DND-41 (cell line): ENCODE measurements at regions not wholly inside any gene's neighbourhood (a gene's known extent, or its start where the extent isn't known, plus 50 kb on each side); places are given as distances from the start of the nearest gene placed in this dataset.

Experiments used
- ATAC-seq: fragments of 200-7000 bp; cut with Tn5 transposase; 3 replicates; pipeline ENCODE4 v1.9.1; 2021; ENCODE audit warnings: low read depth; ENCODE audit not compliant: insufficient read depth
- DNase-seq: peaks from one replicate; pipeline ENCODE4 v3.0.0-alpha.2; 2020
- H2AFZ ChIP-seq: 2 replicates; pipeline ENCODE4 v1.6.0; 2012; ENCODE audit warnings: low read depth, low read length
- H3K27ac ChIP-seq: 2 replicates; pipeline ENCODE4 v1.5.1; 2012; ENCODE audit warnings: low read length, inconsistent platforms
- H3K27me3 ChIP-seq: fragments of 200-600 bp; sonication (generic); 2 replicates; pipeline ENCODE4 v1.6.0; 2012; ENCODE audit warnings: low read length, mild to moderate bottlenecking, inconsistent platforms; ENCODE audit not compliant: insufficient read depth, poor library complexity
- H3K36me3 ChIP-seq: 2 replicates; pipeline ENCODE4 v1.5.1; 2012; ENCODE audit warnings: low read length, inconsistent platforms; ENCODE audit not compliant: insufficient read depth
- H3K4me1 ChIP-seq: 2 replicates; pipeline ENCODE4 v1.5.1; 2012; ENCODE audit warnings: mild to moderate bottlenecking, low read length; ENCODE audit not compliant: insufficient read depth
- H3K4me2 ChIP-seq: 2 replicates; pipeline ENCODE4 v1.6.0; 2012; ENCODE audit warnings: mild to moderate bottlenecking, moderate library complexity, low read length, inconsistent platforms; ENCODE audit not compliant: insufficient read depth
- H3K4me3 ChIP-seq, 2 experiments: fragments of 200-600 bp in 1 of 2; shearing (Covaris generic) in 1 of 2; 2 replicates each; pipeline ENCODE4 v1.5.1; 2012 to 2016; ENCODE audit warnings: inconsistent platforms in 2 of 2, low read length in 2 of 2, mild to moderate bottlenecking in 2 of 2, low read depth in 1 of 2, moderate library complexity in 1 of 2
- H3K79me2 ChIP-seq: 2 replicates; pipeline ENCODE4 v1.6.0; 2012; ENCODE audit warnings: low read length, inconsistent platforms; ENCODE audit not compliant: insufficient read depth
- H3K9ac ChIP-seq: 2 replicates; pipeline ENCODE4 v1.6.0; 2012; ENCODE audit warnings: low read depth, mild to moderate bottlenecking, inconsistent platforms, low read length, moderate library complexity
- H3K9me3 ChIP-seq: 2 replicates; pipeline ENCODE4 v1.5.1; 2012; ENCODE audit warnings: low read length, moderate library complexity, mild to moderate bottlenecking, inconsistent platforms; ENCODE audit not compliant: insufficient read depth, severe bottlenecking
- H4K20me1 ChIP-seq: 2 replicates; pipeline ENCODE4 v1.6.0; 2012; ENCODE audit warnings: low read length; ENCODE audit not compliant: insufficient read depth
- CTCF ChIP-seq: IDR thresholded peaks from 2 replicates; pipeline ENCODE4 v1.5.1; 2012; ENCODE audit warnings: borderline replicate concordance, low read length, moderate library complexity, mild to moderate bottlenecking; ENCODE audit not compliant: poor library complexity, severe bottlenecking; ENCODE audit errors: extremely low read depth
- EZH2 ChIP-seq: IDR thresholded peaks from 3 replicates; pipeline ENCODE4 v1.6.1; 2012; ENCODE audit warnings: borderline replicate concordance, low read depth, mild to moderate bottlenecking, moderate library complexity, low read length, inconsistent platforms; ENCODE audit not compliant: severe bottlenecking

GRCh38 chr1:192740214-192740613 lies 68.6 kb upstream of the RGS2 start:
- Histone ChIP-seq H2AFZ (no peak overlapping the region), H3K9ac (no peak overlapping the region)
- ATAC-seq, result no peak

GRCh38 chr1:192741095-192741494 lies 67.7 kb upstream of the RGS2 start:
- no peak for ATAC-seq
- no peak overlapping the region for H3K9ac ChIP-seq
- no peak overlapping the region for H2AFZ ChIP-seq
- H3K9me3 ChIP-seq, result no peaks in the 10 kb centered on the region
- H3K27me3 ChIP-seq, result no peaks in the 10 kb centered on the region
- 0 out of 2 replicates have a peak, but pooled peaks cover 7% of the 10 kb centered on the region for H3K4me1 ChIP-seq
- DNase-seq, result no peak
- TF ChIP-seq EZH2, result no peak
- TF ChIP-seq CTCF, result no peak
- no peaks in the 10 kb centered on the region for H4K20me1 ChIP-seq
- no peak overlapping the region for H3K4me3 ChIP-seq
- no peaks in the 10 kb centered on the region for H3K79me2 ChIP-seq
- no peaks in the 10 kb centered on the region for H3K36me3 ChIP-seq
- H3K27ac ChIP-seq, result no peak overlapping the region
- H3K4me2 ChIP-seq, result no peak overlapping the region

More at GRCh38 chr1:192740214-192740613, 68.6 kb upstream of the RGS2 start:
- 0 out of 2 replicates have a peak, but pooled peaks cover 7% of the 10 kb centered on the region for H3K4me1 ChIP-seq
- H3K9me3 ChIP-seq, result no peaks in the 10 kb centered on the region
- no peaks in the 10 kb centered on the region for H3K36me3 ChIP-seq
- no peaks in the 10 kb centered on the region for H4K20me1 ChIP-seq
- no peaks in the 10 kb centered on the region for H3K79me2 ChIP-seq
- no peak overlapping the region for H3K4me2 ChIP-seq
- no peaks in the 10 kb centered on the region for H3K27me3 ChIP-seq
- DNase-seq, result no peak
- H3K4me3 ChIP-seq, result no peak overlapping the region
- no peak for TF ChIP-seq EZH2
- TF ChIP-seq CTCF, result no peak
- no peak overlapping the region for H3K27ac ChIP-seq

GRCh38 chr1:192747301-192747700 lies 61.5 kb upstream of the RGS2 start:
- no peaks in the 10 kb centered on the region for H3K9me3 ChIP-seq
- H3K36me3 ChIP-seq, result no peaks in the 10 kb centered on the region
- H3K9ac ChIP-seq, result no peak overlapping the region
- TF ChIP-seq EZH2 (no peak), CTCF (no peak)
- no peak overlapping the region for H2AFZ ChIP-seq
- H3K27ac ChIP-seq, result no peak overlapping the region
- no peaks in the 10 kb centered on the region for H3K79me2 ChIP-seq
- H3K27me3 ChIP-seq, result no peaks in the 10 kb centered on the region
- H3K4me3 ChIP-seq, result no peak overlapping the region
- H4K20me1 ChIP-seq, result no peaks in the 10 kb centered on the region
- ATAC-seq (no peak), DNase-seq (no peak)
- no peaks in the 10 kb centered on the region for H3K4me1 ChIP-seq
- no peak overlapping the region for H3K4me2 ChIP-seq

- H3K9ac ChIP-seq, result no peak overlapping the region
- no peak overlapping the region for H3K27ac ChIP-seq
- no peak for ATAC-seq
Observed at GRCh38 chr1:192747943-192748342, 60.9 kb upstream of the RGS2 start.

More at GRCh38 chr1:192747943-192748342, 60.9 kb upstream of the RGS2 start:
- Histone ChIP-seq H3K4me3 (no peak overlapping the region), H3K27me3 (no peaks in the 10 kb centered on the region), H3K36me3 (no peaks in the 10 kb centered on the region), H3K79me2 (no peaks in the 10 kb centered on the region), H4K20me1 (no peaks in the 10 kb centered on the region), H3K4me1 (no peaks in the 10 kb centered on the region), H3K9me3 (no peaks in the 10 kb centered on the region), H2AFZ (no peak overlapping the region), H3K4me2 (no peak overlapping the region)
- TF ChIP-seq EZH2 (no peak), CTCF (no peak)
- no peak for DNase-seq
